ENCODE measurements at regions not wholly inside any gene's neighbourhood (a gene's known extent, or its start where the extent isn't known, plus 50 kb on each side); places are given as distances from the start of the nearest gene placed in this dataset.

DNA sequence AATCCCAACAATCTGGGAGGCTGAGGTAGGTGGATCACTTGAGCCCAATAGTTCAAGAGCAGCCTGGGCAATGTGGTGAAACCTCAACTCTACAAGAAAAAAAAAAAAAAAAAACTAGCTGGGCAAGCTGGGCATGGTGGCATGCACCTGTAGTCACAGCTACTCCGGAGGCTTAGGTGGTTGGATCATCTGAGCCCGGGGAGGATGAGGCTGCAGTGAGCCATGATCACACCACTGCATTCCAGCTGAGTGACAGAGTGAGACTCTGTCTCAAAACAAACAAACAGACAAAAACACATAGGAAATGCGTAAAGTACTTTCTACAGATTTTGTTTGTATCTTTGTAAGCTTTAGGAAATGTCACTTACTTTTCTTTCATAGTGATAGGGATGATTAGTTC lies 307.2 kb upstream of the NR3C2 start:
- TF ChIP-seq, protein P1, sequence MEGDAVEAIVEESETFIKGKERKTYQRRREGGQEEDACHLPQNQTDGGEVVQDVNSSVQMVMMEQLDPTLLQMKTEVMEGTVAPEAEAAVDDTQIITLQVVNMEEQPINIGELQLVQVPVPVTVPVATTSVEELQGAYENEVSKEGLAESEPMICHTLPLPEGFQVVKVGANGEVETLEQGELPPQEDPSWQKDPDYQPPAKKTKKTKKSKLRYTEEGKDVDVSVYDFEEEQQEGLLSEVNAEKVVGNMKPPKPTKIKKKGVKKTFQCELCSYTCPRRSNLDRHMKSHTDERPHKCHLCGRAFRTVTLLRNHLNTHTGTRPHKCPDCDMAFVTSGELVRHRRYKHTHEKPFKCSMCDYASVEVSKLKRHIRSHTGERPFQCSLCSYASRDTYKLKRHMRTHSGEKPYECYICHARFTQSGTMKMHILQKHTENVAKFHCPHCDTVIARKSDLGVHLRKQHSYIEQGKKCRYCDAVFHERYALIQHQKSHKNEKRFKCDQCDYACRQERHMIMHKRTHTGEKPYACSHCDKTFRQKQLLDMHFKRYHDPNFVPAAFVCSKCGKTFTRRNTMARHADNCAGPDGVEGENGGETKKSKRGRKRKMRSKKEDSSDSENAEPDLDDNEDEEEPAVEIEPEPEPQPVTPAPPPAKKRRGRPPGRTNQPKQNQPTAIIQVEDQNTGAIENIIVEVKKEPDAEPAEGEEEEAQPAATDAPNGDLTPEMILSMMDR (tag by site-specific recombination; IDR thresholded peaks at IDR 0.05) = no peak
- TF ChIP-seq ZNF544 (tag by site-specific recombination; IDR thresholded peaks at IDR 0.05) = no peak
